ENCODE measurements at regions not wholly inside any gene's neighbourhood (a gene's known extent, or its start where the extent isn't known, plus 50 kb on each side); places are given as distances from the start of the nearest gene placed in this dataset.

DNA sequence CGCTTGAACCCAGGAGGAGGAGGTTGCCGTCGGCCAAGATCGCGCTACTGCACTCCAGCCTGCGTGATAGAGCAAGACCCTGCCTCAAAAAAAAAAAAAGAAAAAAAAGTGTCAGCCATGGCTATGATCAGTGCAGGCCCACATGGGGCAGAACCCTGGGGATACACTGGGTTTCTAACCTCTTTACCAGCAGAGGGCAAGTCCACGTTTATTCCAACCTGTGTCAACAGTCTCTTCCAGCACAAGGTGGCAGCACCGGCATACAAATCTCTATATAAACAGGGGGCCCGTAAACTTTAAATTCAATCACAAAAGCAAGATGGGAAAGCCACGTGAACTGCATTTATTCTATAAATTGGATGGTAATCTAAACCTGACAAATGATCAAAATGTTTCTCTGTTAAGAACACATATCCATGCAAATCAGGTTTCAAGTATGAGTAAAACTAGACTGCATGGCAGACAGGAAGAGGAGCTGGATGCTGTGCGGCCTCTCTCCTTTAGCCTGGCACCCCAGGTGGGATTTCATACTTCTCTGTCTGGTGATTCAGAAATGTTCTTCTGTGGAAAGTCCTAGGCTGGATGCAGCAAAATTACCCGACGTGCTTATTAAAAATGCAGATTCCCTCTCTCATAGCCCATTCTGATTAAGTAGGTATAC is 60.0 kb upstream of the STEAP1B start:
- DNase-seq = peak; percentile 58 to 60

DNA sequence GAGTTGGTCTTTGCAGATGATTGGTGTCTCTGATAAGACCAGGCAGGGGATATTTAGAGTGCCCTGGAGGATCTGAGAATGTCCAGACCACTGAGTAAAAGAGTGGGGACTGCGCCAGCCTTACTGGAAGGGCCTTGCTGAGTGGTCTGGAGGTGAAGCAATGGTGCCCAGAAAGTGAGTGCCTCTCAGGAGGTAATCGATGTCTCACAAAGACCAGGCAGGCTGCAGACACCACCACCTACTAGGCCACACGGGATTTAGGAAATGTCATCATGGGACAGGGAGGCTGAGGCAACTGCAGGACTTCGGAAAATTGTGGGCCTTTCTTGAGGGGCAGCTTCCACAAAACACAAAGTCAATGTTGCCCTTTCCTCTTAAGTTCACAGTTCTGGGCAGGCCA is 57.2 kb upstream of the STEAP1B start:
- DNase-seq = no peak

DNA sequence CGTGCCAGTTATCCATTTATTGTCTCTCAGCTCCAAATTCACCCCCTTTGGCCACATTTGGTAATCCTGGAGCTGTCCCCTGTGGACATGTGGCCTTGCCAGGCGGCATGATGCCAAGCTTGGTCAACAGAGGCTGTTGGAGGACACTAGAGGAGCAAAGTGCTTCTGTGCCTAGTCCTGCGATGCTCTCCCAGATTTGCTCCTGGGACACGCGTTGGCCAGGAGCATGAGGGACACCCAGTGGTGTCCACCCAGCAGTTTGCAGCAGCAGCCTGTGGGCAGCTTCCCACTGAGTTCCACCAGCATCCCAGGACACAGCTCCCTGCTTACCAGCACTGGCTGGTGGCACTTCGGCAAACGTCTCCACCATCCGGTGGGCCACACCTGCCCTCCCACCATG is 55.5 kb upstream of the STEAP1B start:
- no peak for DNase-seq

DNA sequence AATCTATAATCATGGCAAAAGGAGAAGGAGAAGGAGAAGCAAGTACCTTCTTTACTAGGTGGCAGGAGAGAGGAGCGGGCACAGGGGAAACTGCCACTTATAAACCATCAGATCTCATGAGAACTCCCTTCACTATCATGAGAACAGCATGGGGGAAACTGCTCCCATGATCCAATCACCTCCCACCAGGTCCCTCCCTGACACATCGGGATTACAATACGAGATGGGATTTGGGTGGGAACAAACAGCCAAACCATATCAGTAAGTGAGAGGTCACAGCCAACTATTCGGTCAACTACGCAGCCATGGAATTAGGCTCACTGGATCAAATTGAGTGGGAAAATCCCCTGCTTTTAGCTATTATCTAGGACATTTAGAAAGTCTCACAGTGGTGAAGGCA is 54.2 kb upstream of the STEAP1B start:
- DNase-seq = no peak

DNA sequence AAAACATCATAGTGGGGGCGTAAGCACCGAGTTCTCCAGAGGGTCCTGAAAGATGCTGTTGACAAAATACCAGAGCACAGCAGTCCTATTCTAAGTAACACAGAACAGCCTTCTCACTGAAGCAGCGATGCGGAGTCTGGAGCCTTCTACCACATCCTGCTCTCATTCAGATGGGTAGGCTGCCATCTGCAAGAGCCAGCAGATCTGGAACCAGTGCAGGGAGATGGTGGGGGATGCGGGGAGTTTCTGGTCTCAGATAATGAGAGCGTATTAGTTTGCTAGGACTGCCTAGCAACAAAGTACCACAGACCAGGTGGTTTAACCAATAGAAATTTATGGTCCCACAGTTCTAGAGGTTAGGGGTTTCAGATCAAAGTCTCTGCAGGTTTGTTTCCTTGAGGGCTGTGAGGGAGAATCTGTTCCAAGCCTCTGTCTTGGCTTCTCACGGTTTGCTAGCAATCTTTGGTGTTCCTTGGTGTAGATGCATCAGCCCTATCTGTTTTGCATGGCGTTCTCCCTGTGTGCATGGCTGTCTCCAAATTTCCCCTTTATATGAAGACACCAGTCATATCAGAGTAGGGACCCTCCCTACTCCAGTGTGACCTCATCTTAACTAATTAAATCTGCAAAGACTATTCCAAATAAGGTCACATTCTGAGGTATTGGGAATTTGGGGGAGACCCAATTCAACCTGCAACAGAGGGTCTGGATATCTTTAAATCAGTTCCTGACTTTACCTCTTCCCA is 52.0 kb upstream of the STEAP1B start:
- no peak for DNase-seq

DNA sequence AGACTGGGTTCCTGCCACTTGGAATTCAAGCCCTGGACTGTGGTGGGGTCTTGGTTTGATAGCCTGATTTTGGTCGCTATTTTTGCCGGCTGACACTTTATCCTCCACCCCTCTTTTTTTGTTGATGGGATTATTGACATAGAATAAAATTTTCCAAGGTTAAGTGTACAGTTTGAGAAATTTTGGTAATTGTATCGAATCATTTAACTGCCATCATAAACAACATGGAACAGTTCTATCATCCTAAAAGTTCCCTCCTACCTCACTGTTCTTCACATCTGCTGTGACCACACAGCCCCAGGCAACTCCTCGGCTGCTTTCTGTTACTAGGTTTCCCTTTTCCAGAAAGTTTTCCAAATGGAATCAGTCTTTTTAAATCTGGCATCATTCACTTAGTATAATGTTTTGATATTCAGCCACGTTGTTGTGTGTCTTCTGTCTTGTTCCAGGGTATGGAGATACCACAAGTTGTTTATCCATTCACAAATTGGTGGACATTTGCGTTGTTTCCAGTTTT is 50.6 kb upstream of the STEAP1B start:
- no peak for DNase-seq

DNA sequence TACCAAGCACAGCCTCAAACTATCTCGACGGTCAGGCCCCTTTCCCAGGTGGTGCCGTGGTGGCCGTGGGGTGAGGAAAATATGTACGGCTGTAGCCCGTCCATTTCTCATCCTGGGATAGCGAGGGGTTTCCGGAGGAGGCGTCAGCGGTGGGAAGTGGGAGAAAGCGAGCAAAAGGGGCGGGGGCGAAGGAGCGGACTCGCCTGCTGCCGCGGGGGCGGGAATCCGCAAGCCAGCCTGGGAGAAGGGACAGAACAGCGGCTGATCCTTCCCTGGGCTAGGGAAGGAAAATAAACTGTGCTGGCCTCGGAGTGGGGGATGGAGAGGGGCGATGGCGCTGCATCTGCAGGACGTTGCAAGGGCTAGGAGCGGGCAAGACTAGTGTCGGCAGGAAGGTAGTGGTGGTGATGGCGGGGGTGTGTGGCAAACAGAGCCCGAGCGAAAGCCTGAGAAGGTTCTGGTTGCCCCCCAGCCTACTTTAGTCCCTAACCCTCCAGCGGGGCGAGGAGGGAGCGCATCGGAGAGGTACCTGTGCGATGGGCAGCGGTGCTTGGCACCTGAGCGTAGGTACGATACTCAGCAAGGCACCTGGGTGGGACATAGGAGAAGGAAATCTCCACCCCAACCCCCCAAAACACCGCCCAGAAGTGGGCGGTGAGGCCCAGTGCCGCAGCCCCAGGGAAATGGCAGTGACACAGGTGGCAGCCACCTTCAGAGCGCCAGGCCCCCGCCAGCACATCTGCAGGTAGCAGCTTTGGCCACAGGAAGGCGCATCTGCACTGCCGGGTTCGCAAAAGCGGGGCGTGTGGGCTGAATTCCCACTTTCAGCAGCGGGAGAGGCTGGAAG is 49.9 kb upstream of the STEAP1B start:
- DNase-seq = no peak
